Stimulated activated CD8-positive, alpha-beta memory T cell treated with anti-CD3 and anti-CD28 coated beads, Interleukin-4, amount 100 ng/mL, for 24 hours (primary cell): ENCODE measurements at regions not wholly inside any gene's neighbourhood (a gene's known extent, or its start where the extent isn't known, plus 50 kb on each side); places are given as distances from the start of the nearest gene placed in this dataset.

Experiments
- DNase-seq: peaks from one replicate; pipeline ENCODE4 v3.0.0-alpha.2; 2020; ENCODE audit warnings: low read depth

- no peak for DNase-seq
These were observed 55.7 kb downstream of the IRF2BP2 start for GRCh38 chr1:234554218-234554697.

- no peak for DNase-seq
These were observed 56.5 kb downstream of the IRF2BP2 start for GRCh38 chr1:234553240-234554188.

GRCh38 chr1:234551032-234551378 lies 59.0 kb downstream of the IRF2BP2 start:
- DNase-seq: no peak

- DNase-seq: no peak
These were observed 59.5 kb downstream of the IRF2BP2 start for GRCh38 chr1:234550341-234551031.

GRCh38 chr1:234549447-234550021 lies 60.4 kb downstream of the IRF2BP2 start:
- DNase-seq: no peak

- DNase-seq: no peak
These were observed 62.8 kb downstream of the IRF2BP2 start for GRCh38 chr1:234546890-234547788.

GRCh38 chr1:234546387-234546704 lies 63.6 kb downstream of the IRF2BP2 start:
- no peak for DNase-seq

GRCh38 chr1:234545517-234546386 lies 64.2 kb downstream of the IRF2BP2 start:
- DNase-seq: no peak

GRCh38 chr1:234544087-234544579 lies 65.2 kb upstream of the TARBP1 start:
- peak; percentile 10 for DNase-seq

- DNase-seq: no peak
These were observed 64.6 kb upstream of the TARBP1 start for GRCh38 chr1:234543442-234544086.

- DNase-seq: no peak
These were observed 63.4 kb upstream of the TARBP1 start for GRCh38 chr1:234542211-234542850.

- DNase-seq: no peak
These were observed 62.5 kb upstream of the TARBP1 start for GRCh38 chr1:234541286-234541975.

- no peak for DNase-seq
These were observed 61.4 kb upstream of the TARBP1 start for GRCh38 chr1:234540404-234540762.

GRCh38 chr1:234539666-234540403 lies 60.9 kb upstream of the TARBP1 start:
- no peak for DNase-seq

GRCh38 chr1:234538930-234539649 lies 60.1 kb upstream of the TARBP1 start:
- DNase-seq: no peak

- no peak for DNase-seq
These were observed 59.2 kb upstream of the TARBP1 start for GRCh38 chr1:234538062-234538731.

- no peak for DNase-seq
These were observed 58.3 kb upstream of the TARBP1 start for GRCh38 chr1:234537236-234537635.
